ENCODE measurements at regions not wholly inside any gene's neighbourhood (a gene's known extent, or its start where the extent isn't known, plus 50 kb on each side); places are given as distances from the start of the nearest gene placed in this dataset.

DNA sequence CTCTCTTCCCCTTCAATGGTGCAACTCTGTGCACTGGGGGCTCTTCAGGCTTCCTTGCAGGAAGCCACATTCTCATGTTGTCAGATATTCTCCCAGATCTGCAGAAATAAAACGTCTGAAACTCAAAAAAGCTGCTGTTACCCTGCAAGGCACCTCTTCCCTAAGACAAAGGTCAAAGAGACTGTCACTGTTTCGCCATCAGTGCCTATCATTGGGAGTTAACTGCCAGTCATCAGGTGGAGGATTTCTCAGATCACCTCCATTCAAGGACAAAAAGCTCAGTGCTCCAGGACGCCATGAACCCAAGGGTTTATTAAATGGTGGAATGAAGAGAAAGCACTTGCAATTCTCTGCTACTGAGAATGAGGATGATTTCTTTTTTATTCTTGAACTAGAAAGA lies 144.6 kb upstream of the PALS2 start:
- 48 to 60% (median 55%) methylated on average over 3 of the region's 3 CpGs for WGBS, 5 donors
- Histone ChIP-seq H3K9me3 (peaks cover 0 to 12% (median 3%) of the 10 kb centered on the region in 4 donors), H3K4me1 (no peaks in the 10 kb centered on the region), H3K27ac (no peak overlapping the region), H3K4me3 (no peak overlapping the region), H3K36me3 (no peaks in the 10 kb centered on the region), H3K27me3 (no peaks in the 10 kb centered on the region)
- intact Hi-C loops (cut with DNase I; ENCODE audit: low total_unique reads): no loop called here
- no peak for DNase-seq
- TF ChIP-seq, protein P1, sequence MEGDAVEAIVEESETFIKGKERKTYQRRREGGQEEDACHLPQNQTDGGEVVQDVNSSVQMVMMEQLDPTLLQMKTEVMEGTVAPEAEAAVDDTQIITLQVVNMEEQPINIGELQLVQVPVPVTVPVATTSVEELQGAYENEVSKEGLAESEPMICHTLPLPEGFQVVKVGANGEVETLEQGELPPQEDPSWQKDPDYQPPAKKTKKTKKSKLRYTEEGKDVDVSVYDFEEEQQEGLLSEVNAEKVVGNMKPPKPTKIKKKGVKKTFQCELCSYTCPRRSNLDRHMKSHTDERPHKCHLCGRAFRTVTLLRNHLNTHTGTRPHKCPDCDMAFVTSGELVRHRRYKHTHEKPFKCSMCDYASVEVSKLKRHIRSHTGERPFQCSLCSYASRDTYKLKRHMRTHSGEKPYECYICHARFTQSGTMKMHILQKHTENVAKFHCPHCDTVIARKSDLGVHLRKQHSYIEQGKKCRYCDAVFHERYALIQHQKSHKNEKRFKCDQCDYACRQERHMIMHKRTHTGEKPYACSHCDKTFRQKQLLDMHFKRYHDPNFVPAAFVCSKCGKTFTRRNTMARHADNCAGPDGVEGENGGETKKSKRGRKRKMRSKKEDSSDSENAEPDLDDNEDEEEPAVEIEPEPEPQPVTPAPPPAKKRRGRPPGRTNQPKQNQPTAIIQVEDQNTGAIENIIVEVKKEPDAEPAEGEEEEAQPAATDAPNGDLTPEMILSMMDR (IDR thresholded peaks at IDR 0.05): no peak
- no peak for TF ChIP-seq POLR2A (IDR thresholded peaks at IDR 0.05)
- no peak for TF ChIP-seq EP300 (IDR thresholded peaks at IDR 0.05)
- TF ChIP-seq POLR2AphosphoS5 (IDR thresholded peaks at IDR 0.05): no peak

DNA sequence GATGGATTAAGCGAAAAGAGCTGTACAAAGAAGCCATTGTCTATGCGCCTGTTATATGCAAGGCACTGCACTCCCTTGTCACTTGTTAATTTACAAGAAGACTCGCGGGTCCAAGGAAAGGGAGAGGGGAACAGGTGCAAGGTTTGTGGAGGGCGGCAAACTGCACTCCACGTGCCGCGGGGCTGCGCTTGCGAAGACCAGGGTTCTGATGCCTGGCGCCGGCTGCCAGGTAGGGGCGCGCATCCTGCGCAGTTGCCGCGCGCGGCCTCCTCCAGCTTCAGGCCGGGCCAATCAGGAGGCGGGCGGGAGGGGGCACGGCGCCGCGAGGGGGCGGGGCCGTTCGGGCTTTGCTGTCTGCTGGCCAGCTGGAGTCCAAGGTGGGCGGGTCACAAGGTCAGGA lies 140.6 kb upstream of the PALS2 start:
- Histone ChIP-seq H3K4me3 (no peak overlapping the region), H3K27ac (no peak overlapping the region), H3K4me1 (no peaks in the 10 kb centered on the region), H3K36me3 (no peaks in the 10 kb centered on the region), H3K9me3 (peaks cover 0 to 4% (median 0%) of the 10 kb centered on the region in 4 donors), H3K27me3 (no peaks in the 10 kb centered on the region)
- TF ChIP-seq, protein P1 (IDR thresholded peaks at IDR 0.05): no peak
- intact Hi-C loops (cut with DNase I; ENCODE audit: low total_unique reads): no loop called here
- 93 to 97% (median 95%) methylated on average over 23 to 30 of the region's 30 CpGs for WGBS, 5 donors
- no peak for DNase-seq

DNA sequence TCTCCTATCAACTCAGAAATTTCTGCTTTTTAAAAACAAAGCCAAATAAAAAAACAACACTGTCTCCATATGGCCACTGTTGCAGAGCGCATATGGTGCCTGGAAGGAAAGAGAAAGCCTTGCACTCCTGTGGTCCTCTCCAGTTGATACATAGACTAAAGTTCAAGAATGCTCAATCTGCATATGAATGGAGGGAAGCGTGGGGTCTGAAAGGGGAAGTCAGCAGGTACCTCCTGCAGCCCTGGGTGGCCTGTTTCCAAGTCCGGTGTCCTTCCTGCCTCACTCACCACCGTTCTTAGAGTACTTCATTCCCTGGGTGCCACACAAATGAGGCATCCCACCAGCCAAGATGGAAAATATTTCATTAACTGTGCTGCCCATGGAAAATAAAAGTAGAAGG lies 138.3 kb upstream of the PALS2 start:
- H3K27me3 ChIP-seq: no peaks in the 10 kb centered on the region
- H3K4me1 ChIP-seq: no peaks in the 10 kb centered on the region
- TF ChIP-seq, protein P1 (IDR thresholded peaks at IDR 0.05): no peak
- TF ChIP-seq POLR2AphosphoS5 (IDR thresholded peaks at IDR 0.05) (no peak), POLR2A (IDR thresholded peaks at IDR 0.05) (no peak), EP300 (IDR thresholded peaks at IDR 0.05) (no peak)
- intact Hi-C loops (cut with DNase I; ENCODE audit: low total_unique reads): no loop called here
- WGBS, 5 donors: 46 to 54% (median 51%) methylated on average over 4 of the region's 4 CpGs
- no peak overlapping the region for H3K27ac ChIP-seq
- H3K36me3 ChIP-seq: no peaks in the 10 kb centered on the region
- no peak for DNase-seq
- H3K4me3 ChIP-seq: no peak overlapping the region
- peaks cover 0 to 4% (median 0%) of the 10 kb centered on the region in 4 donors for H3K9me3 ChIP-seq

DNA sequence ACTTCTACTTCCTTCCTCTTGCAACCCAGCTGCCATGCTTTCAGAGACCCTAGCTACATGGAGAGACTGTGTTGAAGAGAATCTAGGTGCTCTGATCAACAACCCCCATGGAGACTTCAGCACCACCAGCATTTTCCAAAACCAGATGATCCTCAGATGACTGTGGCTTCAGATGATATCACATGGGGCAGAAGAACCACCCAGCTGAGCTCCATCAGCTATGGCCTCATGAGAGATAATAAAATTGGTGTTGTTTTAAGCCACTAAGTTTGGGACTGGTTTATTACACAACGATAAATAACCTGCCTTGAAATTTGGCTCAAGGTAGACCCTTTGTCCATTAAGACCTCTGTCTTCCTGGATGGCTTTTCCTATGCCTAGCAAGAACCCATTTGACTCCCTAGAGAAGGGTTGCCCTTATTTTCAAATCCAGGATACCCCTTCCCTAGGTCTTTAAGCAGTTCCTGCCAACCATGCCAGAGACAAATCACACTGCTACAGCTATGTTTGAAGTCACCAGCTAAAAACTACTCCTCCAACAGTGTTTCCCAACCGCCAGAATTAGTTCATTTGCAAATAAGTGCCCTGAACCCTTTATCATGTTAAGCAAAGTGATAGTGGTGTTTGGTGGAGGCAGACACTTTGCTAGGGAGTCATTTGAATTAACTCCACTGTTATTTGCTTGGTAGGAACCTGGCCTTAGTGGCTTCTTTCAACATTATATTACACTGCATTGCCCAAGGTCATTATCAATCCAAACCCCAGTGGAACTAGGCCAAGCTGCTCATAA lies 136.9 kb upstream of the PALS2 start:
- H3K4me3 ChIP-seq: no peak overlapping the region
- H3K9me3 ChIP-seq: peaks cover 0 to 4% (median 0%) of the 10 kb centered on the region in 4 donors
- no peaks in the 10 kb centered on the region for H3K27me3 ChIP-seq
- TF ChIP-seq, protein P1 (IDR thresholded peaks at IDR 0.05): no peak
- TF ChIP-seq POLR2A (IDR thresholded peaks at IDR 0.05) (no peak), POLR2AphosphoS5 (IDR thresholded peaks at IDR 0.05) (no peak), EP300 (IDR thresholded peaks at IDR 0.05) (no peak)
- no peaks in the 10 kb centered on the region for H3K36me3 ChIP-seq
- 76 to 86% (median 81%) methylated on average over 2 of the region's 2 CpGs for WGBS, 5 donors
- intact Hi-C loops (cut with DNase I; ENCODE audit: low total_unique reads): no loop called here
- DNase-seq: no peak
- H3K27ac ChIP-seq: no peak overlapping the region
- H3K4me1 ChIP-seq: no peaks in the 10 kb centered on the region

All from stomach (tissue), 8 donors.